ENCODE measurements at regions not wholly inside any gene's neighbourhood (a gene's known extent, or its start where the extent isn't known, plus 50 kb on each side); places are given as distances from the start of the nearest gene placed in this dataset.

DNA sequence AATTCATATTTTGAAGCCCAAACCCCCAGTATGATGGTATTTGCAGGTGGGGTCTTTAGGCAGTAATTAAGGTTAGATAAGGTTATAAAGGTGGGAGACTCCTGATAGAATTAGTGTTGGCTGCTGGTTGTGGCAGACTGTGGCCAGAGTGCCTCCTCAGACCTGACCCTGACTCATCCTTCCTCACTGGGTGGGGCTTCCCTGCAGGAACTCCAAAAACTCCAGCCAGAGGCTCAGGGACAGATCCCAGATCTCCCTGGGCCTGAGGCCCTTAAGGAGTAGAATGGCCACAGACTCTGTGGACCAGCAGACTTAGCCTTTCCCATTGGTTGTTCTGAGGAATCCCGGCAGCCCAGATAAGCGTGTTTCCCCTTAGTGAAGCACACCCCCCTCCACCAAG, 463.0 kb upstream of the CPEB2 start:
- Mint-ChIP-seq H3K4me3 (no peak overlapping the region), H3K27me3 (ENCODE audit: low read depth) (no peaks in the 10 kb centered on the region), H3K9me3 (ENCODE audit: insufficient read depth) (no peaks in the 10 kb centered on the region), H3K36me3 (ENCODE audit: low read depth) (no peaks in the 10 kb centered on the region), H3K27ac (no peak overlapping the region), H3K4me1 (ENCODE audit: low read depth) (no peaks in the 10 kb centered on the region)
- POLR2A ChIA-PET, result no interaction called here
- no peak for ATAC-seq
- CTCF ChIA-PET, result no interaction called here
- no peak for DNase-seq

DNA sequence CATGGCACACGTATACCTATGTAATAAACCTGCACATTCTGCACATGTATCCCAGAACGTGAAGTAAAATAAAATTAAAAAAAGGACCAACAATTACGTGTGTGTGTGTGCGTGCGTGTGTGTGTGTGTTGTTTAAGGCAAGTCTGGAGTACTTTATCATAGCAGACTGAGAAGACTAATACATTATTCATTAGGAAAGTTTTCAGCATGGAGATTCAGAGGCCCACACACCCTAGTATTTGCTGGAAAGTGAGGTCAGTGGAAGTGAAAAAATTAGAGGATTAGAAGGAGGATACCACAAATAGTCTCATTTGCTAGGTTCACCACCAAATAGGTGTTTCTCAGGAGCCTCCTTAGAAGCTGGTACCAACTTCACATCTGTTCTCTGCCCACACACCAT, 457.1 kb upstream of the CPEB2 start:
- DNase-seq, result no peak
- no peak for ATAC-seq
- Mint-ChIP-seq H3K9me3 (ENCODE audit: insufficient read depth) (no peaks in the 10 kb centered on the region), H3K4me3 (no peak overlapping the region), H3K4me1 (ENCODE audit: low read depth) (no peaks in the 10 kb centered on the region), H3K36me3 (ENCODE audit: low read depth) (no peaks in the 10 kb centered on the region), H3K27me3 (ENCODE audit: low read depth) (no peaks in the 10 kb centered on the region), H3K27ac (no peak overlapping the region)
- ChIA-PET CTCF (no interaction called here), POLR2A (no interaction called here)

DNA sequence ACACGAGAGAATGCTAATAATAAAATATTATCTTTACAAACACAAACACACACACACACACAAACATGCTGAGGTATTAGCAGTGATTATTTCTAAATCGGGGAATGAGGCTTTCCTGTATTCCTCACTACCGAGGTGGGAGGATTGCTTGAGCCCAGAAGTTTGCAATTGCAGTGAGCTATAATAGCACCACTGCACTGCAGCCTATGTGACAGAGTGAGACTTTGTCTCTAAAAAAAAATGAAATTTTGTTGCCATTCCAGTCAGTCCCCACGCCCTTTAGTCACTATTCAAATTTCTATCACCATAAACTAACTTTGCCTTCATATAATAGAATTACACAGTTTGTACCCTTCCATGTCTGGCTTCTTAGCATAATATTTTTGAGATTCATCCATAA, 456.5 kb upstream of the CPEB2 start:
- CTCF ChIA-PET, result no interaction called here
- Mint-ChIP-seq H3K9me3 (ENCODE audit: insufficient read depth) (no peaks in the 10 kb centered on the region), H3K4me3 (no peak overlapping the region), H3K4me1 (ENCODE audit: low read depth) (no peaks in the 10 kb centered on the region), H3K27me3 (ENCODE audit: low read depth) (no peaks in the 10 kb centered on the region), H3K27ac (no peak overlapping the region), H3K36me3 (ENCODE audit: low read depth) (no peaks in the 10 kb centered on the region)
- no peak for DNase-seq
- POLR2A ChIA-PET, result no interaction called here
- ATAC-seq, result no peak

DNA sequence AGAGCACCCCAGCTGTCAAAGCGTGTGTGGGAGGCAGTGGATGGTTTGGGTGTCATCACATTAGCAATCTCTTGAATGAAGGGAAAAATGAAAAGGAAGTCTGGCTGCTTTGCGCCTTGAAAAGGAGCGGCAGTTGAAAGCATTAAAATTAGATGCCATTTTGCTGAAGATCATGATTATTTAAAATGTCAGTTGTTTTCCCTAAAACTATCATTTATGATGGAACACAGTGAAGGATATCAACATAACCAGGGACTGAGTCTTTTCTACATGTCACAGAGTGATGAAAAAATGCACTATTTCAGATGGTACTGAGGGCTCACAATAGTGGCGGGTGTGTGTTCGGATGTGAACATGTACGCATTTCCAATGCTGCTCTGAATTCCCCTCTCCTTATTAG, 450.2 kb upstream of the CPEB2 start:
- no peak overlapping the region for H3K4me3 Mint-ChIP-seq
- no peak overlapping the region for H3K27ac Mint-ChIP-seq
- no peaks in the 10 kb centered on the region for H3K9me3 Mint-ChIP-seq (ENCODE audit: insufficient read depth)
- ChIA-PET CTCF (no interaction called here), POLR2A (no interaction called here)
- H3K27me3 Mint-ChIP-seq (ENCODE audit: low read depth), result no peaks in the 10 kb centered on the region
- H3K36me3 Mint-ChIP-seq (ENCODE audit: low read depth), result no peaks in the 10 kb centered on the region
- ATAC-seq (no peak), DNase-seq (no peak)
- H3K4me1 Mint-ChIP-seq (ENCODE audit: low read depth), result no peaks in the 10 kb centered on the region

DNA sequence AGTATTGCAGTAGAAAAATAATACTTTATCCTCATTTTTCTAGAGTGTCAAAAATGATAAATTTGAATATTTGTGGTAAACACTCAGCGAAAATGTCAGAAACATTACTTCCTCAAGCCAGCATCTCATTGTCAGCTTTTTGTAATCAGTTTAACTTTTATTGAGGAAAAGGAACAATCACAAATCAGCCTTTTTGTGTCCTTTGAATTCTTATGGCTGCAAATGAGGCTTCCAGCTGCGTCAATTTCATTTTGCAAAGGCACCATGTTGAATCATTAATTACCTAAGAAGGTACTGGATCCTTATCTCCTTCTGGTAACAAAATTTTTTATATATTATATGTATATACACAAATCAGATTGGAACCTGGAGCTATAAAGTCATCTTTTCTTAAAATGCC, 442.6 kb upstream of the CPEB2 start:
- H3K9me3 Mint-ChIP-seq (ENCODE audit: insufficient read depth), result no peaks in the 10 kb centered on the region
- ChIA-PET POLR2A (no interaction called here), CTCF (no interaction called here)
- peaks cover 3% of the 10 kb centered on the region for H3K27me3 Mint-ChIP-seq (ENCODE audit: low read depth)
- DNase-seq (no peak), ATAC-seq (no peak)
- H3K27ac Mint-ChIP-seq, result no peak overlapping the region
- no peaks in the 10 kb centered on the region for H3K36me3 Mint-ChIP-seq (ENCODE audit: low read depth)
- no peak overlapping the region for H3K4me3 Mint-ChIP-seq
- H3K4me1 Mint-ChIP-seq (ENCODE audit: low read depth), result no peaks in the 10 kb centered on the region

DNA sequence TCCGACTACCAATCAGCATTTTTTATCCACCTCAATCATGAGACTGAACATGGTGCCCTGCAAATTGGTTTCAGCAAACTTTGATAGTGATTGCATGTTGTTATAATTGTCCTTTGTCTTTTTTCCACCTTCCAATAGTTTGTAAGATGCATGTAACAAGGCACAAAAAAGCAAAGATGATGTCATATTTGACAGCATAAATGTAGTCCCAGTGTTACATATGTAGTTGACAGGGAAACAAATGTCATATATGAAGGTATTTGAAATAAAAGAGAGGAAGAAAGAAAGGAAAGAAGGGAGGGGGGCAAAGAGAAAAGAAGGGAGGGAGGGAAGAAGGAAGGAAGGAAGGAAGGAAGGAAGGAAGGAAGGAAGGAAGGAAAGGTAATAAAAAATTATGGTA, 441.7 kb upstream of the CPEB2 start:
- Mint-ChIP-seq H3K4me3 (no peak overlapping the region), H3K27ac (no peak overlapping the region), H3K9me3 (ENCODE audit: insufficient read depth) (no peaks in the 10 kb centered on the region), H3K36me3 (ENCODE audit: low read depth) (no peaks in the 10 kb centered on the region), H3K4me1 (ENCODE audit: low read depth) (no peaks in the 10 kb centered on the region), H3K27me3 (ENCODE audit: low read depth) (peaks cover 3% of the 10 kb centered on the region)
- ATAC-seq (no peak), DNase-seq (no peak)
- ChIA-PET CTCF (no interaction called here), POLR2A (no interaction called here)

DNA sequence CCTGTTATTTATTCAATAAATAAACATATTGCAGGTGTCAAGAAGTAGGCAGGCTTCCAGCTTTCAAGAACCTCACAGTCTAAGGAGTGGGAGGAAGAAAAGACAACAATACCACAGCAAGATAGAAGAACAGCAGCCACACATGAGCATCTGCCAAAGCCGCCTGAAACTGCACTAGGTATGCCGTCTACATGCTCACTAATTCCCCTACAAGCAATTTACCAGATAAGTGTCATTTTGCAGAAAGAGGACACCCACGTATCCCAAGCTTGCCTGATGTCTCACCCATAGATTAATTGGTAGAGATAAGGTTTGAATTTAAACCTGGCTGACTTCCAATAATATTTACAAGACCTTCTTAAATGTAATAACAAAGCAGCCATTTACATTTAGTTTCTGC, 439.4 kb upstream of the CPEB2 start:
- Mint-ChIP-seq H3K27ac (no peak overlapping the region), H3K4me1 (ENCODE audit: low read depth) (no peaks in the 10 kb centered on the region)

DNA sequence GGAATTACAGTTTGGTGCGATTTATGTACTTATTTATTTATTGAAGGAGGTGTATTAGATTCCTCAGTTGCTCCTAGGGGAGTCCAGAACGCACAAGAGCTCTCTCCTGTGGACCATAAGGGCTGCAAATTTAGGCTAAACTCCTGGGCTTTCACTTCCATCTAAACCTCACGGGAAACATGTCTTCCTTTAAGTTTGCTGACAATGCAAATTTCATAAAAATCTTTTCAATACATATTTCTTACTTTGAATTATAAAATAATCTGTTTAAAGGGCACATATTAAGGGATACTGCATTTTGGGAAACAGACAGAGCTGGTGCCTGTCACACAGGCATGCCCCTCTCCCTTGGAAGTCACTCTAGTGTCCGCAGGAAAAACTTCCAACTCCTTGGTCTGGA, 438.0 kb upstream of the CPEB2 start:
- H3K4me3 Mint-ChIP-seq, result no peak overlapping the region
- ATAC-seq (no peak), DNase-seq (no peak)
- CTCF ChIA-PET, result no interaction called here
- H3K4me1 Mint-ChIP-seq (ENCODE audit: low read depth), result no peaks in the 10 kb centered on the region
- peaks cover 3% of the 10 kb centered on the region for H3K27me3 Mint-ChIP-seq (ENCODE audit: low read depth)
- H3K27ac Mint-ChIP-seq, result no peak overlapping the region
- POLR2A ChIA-PET, result no interaction called here
- H3K9me3 Mint-ChIP-seq (ENCODE audit: insufficient read depth), result peaks cover 3% of the 10 kb centered on the region
- H3K36me3 Mint-ChIP-seq (ENCODE audit: low read depth), result no peaks in the 10 kb centered on the region

More for the DNA sequence above, 439.4 kb upstream of the CPEB2 start:
- POLR2A ChIA-PET, result no interaction called here
- Mint-ChIP-seq H3K4me3 (no peak overlapping the region), H3K36me3 (ENCODE audit: low read depth) (no peaks in the 10 kb centered on the region), H3K27me3 (ENCODE audit: low read depth) (peaks cover 3% of the 10 kb centered on the region), H3K9me3 (ENCODE audit: insufficient read depth) (peaks cover 3% of the 10 kb centered on the region)
- ATAC-seq (no peak), DNase-seq (no peak)
- CTCF ChIA-PET, result no interaction called here

DNA sequence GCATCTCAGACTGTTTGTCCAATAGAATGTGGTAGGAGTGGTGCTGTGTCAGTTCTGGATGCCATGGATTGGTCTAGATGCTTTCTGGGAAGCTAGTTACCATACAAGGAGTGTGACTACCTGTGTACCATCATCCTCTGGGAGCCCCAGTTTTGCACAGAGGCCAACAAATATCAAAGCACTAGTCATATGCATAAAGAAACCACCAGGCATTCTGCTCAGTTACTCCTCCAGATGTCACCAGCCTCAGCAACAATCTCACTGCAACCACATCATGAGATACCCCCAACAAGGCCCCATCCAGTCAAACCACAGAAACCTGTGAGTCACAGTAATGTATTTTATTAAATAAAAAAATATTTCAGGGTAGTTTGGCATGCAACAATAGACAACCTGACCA, 435.8 kb upstream of the CPEB2 start:
- no peaks in the 10 kb centered on the region for H3K4me1 Mint-ChIP-seq (ENCODE audit: low read depth)
- H3K4me3 Mint-ChIP-seq, result no peak overlapping the region
- no peak for DNase-seq
- CTCF ChIA-PET, result no interaction called here
- H3K27me3 Mint-ChIP-seq (ENCODE audit: low read depth), result no peaks in the 10 kb centered on the region
- no peak overlapping the region for H3K27ac Mint-ChIP-seq
- H3K9me3 Mint-ChIP-seq (ENCODE audit: insufficient read depth), result peaks cover 3% of the 10 kb centered on the region
- POLR2A ChIA-PET, result no interaction called here
- ATAC-seq, result no peak
- no peaks in the 10 kb centered on the region for H3K36me3 Mint-ChIP-seq (ENCODE audit: low read depth)

DNA sequence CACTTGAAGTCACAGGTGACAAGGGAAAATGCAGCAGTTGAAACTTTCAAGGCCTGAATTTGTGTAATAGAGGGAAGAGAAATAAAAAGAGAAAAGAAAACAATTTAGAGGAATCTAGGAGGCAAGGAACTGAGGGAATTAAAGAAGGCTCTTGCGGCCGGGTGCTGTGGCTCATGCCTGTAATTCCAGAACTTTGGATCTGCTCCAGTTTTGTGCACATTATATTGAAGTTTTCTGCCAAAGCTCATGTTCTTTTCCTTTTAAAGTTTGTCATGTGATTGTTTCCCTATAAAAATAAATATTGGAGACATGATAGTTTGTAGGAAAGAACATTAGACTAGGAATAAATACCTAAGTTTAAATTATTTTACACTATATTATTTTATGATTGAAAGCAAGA, 433.9 kb upstream of the CPEB2 start:
- Mint-ChIP-seq H3K4me3 (no peak overlapping the region), H3K9me3 (ENCODE audit: insufficient read depth) (peaks cover 3% of the 10 kb centered on the region), H3K36me3 (ENCODE audit: low read depth) (no peaks in the 10 kb centered on the region), H3K4me1 (ENCODE audit: low read depth) (no peaks in the 10 kb centered on the region), H3K27ac (no peak overlapping the region), H3K27me3 (ENCODE audit: low read depth) (no peaks in the 10 kb centered on the region)
- ChIA-PET CTCF (no interaction called here), POLR2A (no interaction called here)
- no peak for DNase-seq
- ATAC-seq, result no peak

DNA sequence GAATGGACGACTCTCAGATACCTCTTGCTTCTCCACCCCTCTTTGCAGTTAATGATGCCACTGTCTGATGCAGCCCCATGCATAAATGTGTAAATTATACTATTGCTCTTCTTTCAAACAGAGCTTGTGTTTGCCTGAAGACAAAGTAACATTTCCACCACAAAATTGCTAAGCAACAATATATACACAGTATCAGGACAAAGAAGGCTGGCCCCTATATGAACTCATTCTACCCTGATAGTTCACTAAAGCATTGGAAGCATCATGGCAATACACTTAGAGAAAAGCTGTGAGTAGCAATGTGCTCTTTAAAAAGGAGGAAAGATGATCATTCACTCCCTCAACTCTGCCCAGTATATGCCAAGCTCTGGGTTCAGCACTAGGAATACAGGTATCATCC, 427.0 kb upstream of the CPEB2 start:
- no peak for ATAC-seq

DNA sequence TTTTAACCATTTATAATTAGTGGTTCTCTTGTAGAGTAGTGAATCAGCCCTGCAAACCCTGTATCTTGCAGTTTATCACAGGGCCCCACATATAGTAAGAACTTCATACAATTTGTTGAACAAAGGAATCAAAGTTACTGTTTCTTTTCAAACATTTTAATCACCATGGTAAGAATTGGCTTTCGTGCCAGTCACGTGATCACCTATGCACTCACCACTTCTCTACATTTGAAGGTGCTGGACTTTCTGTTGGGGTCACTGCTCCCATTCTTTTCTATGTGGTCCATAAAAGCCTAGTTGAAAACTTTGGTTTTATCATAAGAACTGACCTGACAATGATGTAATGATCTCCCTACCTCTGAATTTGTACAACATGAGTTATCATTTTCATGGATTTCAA, 426.4 kb upstream of the CPEB2 start:
- DNase-seq (no peak), ATAC-seq (no peak)
- POLR2A ChIA-PET, result no interaction called here
- Mint-ChIP-seq H3K27me3 (ENCODE audit: low read depth) (no peaks in the 10 kb centered on the region), H3K4me3 (no peak overlapping the region), H3K27ac (no peak overlapping the region), H3K9me3 (ENCODE audit: insufficient read depth) (no peaks in the 10 kb centered on the region), H3K4me1 (ENCODE audit: low read depth) (no peaks in the 10 kb centered on the region), H3K36me3 (ENCODE audit: low read depth) (no peaks in the 10 kb centered on the region)
- CTCF ChIA-PET, result no interaction called here

More for the DNA sequence above, 427.0 kb upstream of the CPEB2 start:
- H3K9me3 Mint-ChIP-seq (ENCODE audit: insufficient read depth), result no peaks in the 10 kb centered on the region
- no peak overlapping the region for H3K4me3 Mint-ChIP-seq
- POLR2A ChIA-PET, result no interaction called here
- H3K36me3 Mint-ChIP-seq (ENCODE audit: low read depth), result no peaks in the 10 kb centered on the region
- no peaks in the 10 kb centered on the region for H3K4me1 Mint-ChIP-seq (ENCODE audit: low read depth)
- H3K27ac Mint-ChIP-seq, result no peak overlapping the region
- no peak for DNase-seq
- CTCF ChIA-PET, result no interaction called here
- H3K27me3 Mint-ChIP-seq (ENCODE audit: low read depth), result no peaks in the 10 kb centered on the region

DNA sequence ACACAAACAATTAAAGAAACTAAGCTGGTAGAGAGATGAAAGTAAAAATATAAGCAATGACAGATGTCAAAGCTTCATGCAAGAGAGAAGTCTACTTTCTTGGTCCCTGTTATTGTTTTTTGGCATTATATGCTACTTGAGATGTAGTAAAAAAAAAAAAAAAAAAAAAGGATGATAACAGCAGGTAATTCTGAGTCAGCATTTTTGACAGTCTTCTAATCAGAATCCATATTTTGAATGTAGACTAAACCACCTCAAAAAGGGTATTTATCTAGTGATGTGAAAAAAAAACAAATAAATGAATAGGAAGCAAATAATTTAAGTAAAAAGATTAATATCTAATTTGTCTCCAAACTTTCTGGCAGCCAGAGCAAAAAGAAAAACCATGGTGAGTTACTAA, 422.2 kb upstream of the CPEB2 start:
- ChIA-PET POLR2A (no interaction called here), CTCF (no interaction called here)
- no peaks in the 10 kb centered on the region for H3K9me3 Mint-ChIP-seq (ENCODE audit: insufficient read depth)
- no peak overlapping the region for H3K27ac Mint-ChIP-seq
- H3K27me3 Mint-ChIP-seq (ENCODE audit: low read depth), result no peaks in the 10 kb centered on the region
- H3K36me3 Mint-ChIP-seq (ENCODE audit: low read depth), result no peaks in the 10 kb centered on the region
- no peak overlapping the region for H3K4me3 Mint-ChIP-seq
- H3K4me1 Mint-ChIP-seq (ENCODE audit: low read depth), result no peaks in the 10 kb centered on the region
- ATAC-seq (no peak), DNase-seq (no peak)

DNA sequence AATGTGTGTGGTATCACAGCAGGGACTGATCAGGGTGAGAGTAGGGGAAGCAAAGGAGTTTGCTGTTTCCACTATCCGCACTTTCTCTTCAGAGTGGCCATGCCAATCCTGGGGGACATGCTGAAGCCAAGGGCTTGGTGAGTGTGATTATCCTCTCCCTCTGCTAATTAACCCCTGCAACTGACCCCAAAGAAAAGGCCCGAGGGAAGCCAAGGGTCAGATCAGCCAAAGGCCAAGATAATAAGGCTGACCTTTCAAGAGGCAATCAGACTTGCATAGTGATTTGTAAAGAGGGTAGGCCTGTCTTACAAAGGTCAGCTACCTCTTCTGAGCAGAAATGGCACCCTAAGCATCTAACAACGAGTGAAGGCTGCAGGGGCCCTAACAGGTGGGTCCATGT, 420.5 kb upstream of the CPEB2 start:
- H3K27ac Mint-ChIP-seq, result no peak overlapping the region
- no peak overlapping the region for H3K4me3 Mint-ChIP-seq
- no peak for DNase-seq
- H3K36me3 Mint-ChIP-seq (ENCODE audit: low read depth), result no peaks in the 10 kb centered on the region
- no peak for ATAC-seq
- H3K27me3 Mint-ChIP-seq (ENCODE audit: low read depth), result no peaks in the 10 kb centered on the region
- ChIA-PET POLR2A (no interaction called here), CTCF (no interaction called here)
- H3K9me3 Mint-ChIP-seq (ENCODE audit: insufficient read depth), result no peaks in the 10 kb centered on the region
- H3K4me1 Mint-ChIP-seq (ENCODE audit: low read depth), result no peaks in the 10 kb centered on the region
